ENCODE measurements at regions not wholly inside any gene's neighbourhood (a gene's known extent, or its start where the extent isn't known, plus 50 kb on each side); places are given as distances from the start of the nearest gene placed in this dataset.

- TF ChIP-seq ZNF266 (tag by site-specific recombination; IDR thresholded peaks at IDR 0.05; ENCODE audit: low read depth) (no peak), ZNF501 (tag by site-specific recombination; IDR thresholded peaks at IDR 0.05) (no peak), ZFHX2 (tag by site-specific recombination; conservative IDR thresholded peaks at IDR 0.05) (no peak), ZNF677 (tag by site-specific recombination; IDR thresholded peaks at IDR 0.05) (no peak), ZNF521 (tag by site-specific recombination; IDR thresholded peaks at IDR 0.05) (no peak), ZNF426 (tag by site-specific recombination; IDR thresholded peaks at IDR 0.05) (no peak)
These were observed 197.3 kb downstream of the MRPL39 start (continued) for GRCh38 chr21:25409978-25410377.

- Histone ChIP-seq H3K36me3 (ENCODE audit: control insufficient read depth in 2 of 2, insufficient read depth in 1 of 2, low read length in 2 of 2) (no peaks in the 10 kb centered on the region), H3K4me3 (ENCODE audit: low read depth, low read length) (no peak overlapping the region), H3K4me1 (ENCODE audit: control insufficient read depth, insufficient read depth, low read length) (no peaks in the 10 kb centered on the region), H3K9me3 (ENCODE audit: control insufficient read depth, insufficient read depth, low read depth, low read length) (no peaks in the 10 kb centered on the region), H3K27ac (ENCODE audit: extremely low read depth, low read depth, low read length) (no peak overlapping the region)
- ChIA-PET CTCF (interaction anchor here (0.9 kb wide), 1 partner anchor 14 kb away, joined by 4 read pairs; no protein-coding TSS in a partner anchor), POLR2A (no interaction called here)
- TF ChIP-seq KLF16 (tag by site-specific recombination; IDR thresholded peaks at IDR 0.05), result no peak
- TF ChIP-seq HOXC10 (CRISPR knock-in tag; IDR thresholded peaks at IDR 0.05), result no peak
- TF ChIP-seq ZNF529 (tag by site-specific recombination; IDR thresholded peaks at IDR 0.05; ENCODE audit: insufficient replicate concordance), result no peak
- TF ChIP-seq ZNF785 (tag by site-specific recombination; IDR thresholded peaks at IDR 0.05), result no peak
- TF ChIP-seq ZNF398 (tag by site-specific recombination; IDR thresholded peaks at IDR 0.05), result no peak
- TF ChIP-seq PRDM1 (tag by site-specific recombination; IDR thresholded peaks at IDR 0.05), result no peak
- no peak for TF ChIP-seq ZNF670 (tag by site-specific recombination; IDR thresholded peaks at IDR 0.05; ENCODE audit: low read depth)
- TF ChIP-seq ZNF707 (tag by site-specific recombination; IDR thresholded peaks at IDR 0.05), result no peak
- TF ChIP-seq ZNF324 (tag by site-specific recombination; IDR thresholded peaks at IDR 0.05), result no peak
- no peak for TF ChIP-seq YY1 (tag by site-specific recombination; IDR thresholded peaks at IDR 0.05)
- TF ChIP-seq ZNF701 (tag by site-specific recombination; IDR thresholded peaks at IDR 0.05), result no peak
- TF ChIP-seq ZNF645 (tag by site-specific recombination; IDR thresholded peaks at IDR 0.05), result no peak
- no peak for TF ChIP-seq ZSCAN30 (tag by site-specific recombination; IDR thresholded peaks at IDR 0.05)
- no peak for TF ChIP-seq ZNF544 (tag by site-specific recombination; IDR thresholded peaks at IDR 0.05)
- no peak for TF ChIP-seq ZNF248 (tag by site-specific recombination; IDR thresholded peaks at IDR 0.05)
- TF ChIP-seq WT1 (tag by site-specific recombination; IDR thresholded peaks at IDR 0.05), result no peak
- no peak for TF ChIP-seq SCRT2 (tag by site-specific recombination; IDR thresholded peaks at IDR 0.05)
- no peak for TF ChIP-seq ZBTB26 (tag by site-specific recombination; optimal IDR thresholded peaks at IDR 0.05)
These were observed 198.6 kb downstream of the MRPL39 start for GRCh38 chr21:25408666-25409065.

Measured in HEK293 (cell line).